D341Med (cell line): ENCODE measurements at regions not wholly inside any gene's neighbourhood (a gene's known extent, or its start where the extent isn't known, plus 50 kb on each side); places are given as distances from the start of the nearest gene placed in this dataset.

Source experiments
- DNase-seq: peaks from one replicate; pipeline ENCODE4 v3.0.0; 2012; ENCODE audit warnings: low spot score

GRCh38 chr10:71145352-71145945, 66.9 kb upstream of the UNC5B start:
- DNase-seq: no peak

- peak; percentile 27 for DNase-seq
Observed at GRCh38 chr10:71150796-71151195, 61.6 kb upstream of the UNC5B start.

GRCh38 chr10:71152043-71152442, 60.3 kb upstream of the UNC5B start:
- DNase-seq: no peak

- DNase-seq: no peak
Observed at GRCh38 chr10:71156436-71156835, 55.9 kb upstream of the UNC5B start.

GRCh38 chr10:71157435-71157834, 54.9 kb upstream of the UNC5B start:
- DNase-seq: no peak

GRCh38 chr10:71158251-71158650, 54.1 kb upstream of the UNC5B start:
- DNase-seq: no peak

- no peak for DNase-seq
Observed at GRCh38 chr10:71158902-71159301, 53.5 kb upstream of the UNC5B start.

GRCh38 chr10:71159892-71160291, 52.5 kb upstream of the UNC5B start:
- no peak for DNase-seq

- DNase-seq: no peak
Observed at GRCh38 chr10:71161425-71161824, 50.9 kb upstream of the UNC5B start.
